ENCODE measurements at regions not wholly inside any gene's neighbourhood (a gene's known extent, or its start where the extent isn't known, plus 50 kb on each side); places are given as distances from the start of the nearest gene placed in this dataset.

GRCh38 chr1:199122085-199122484 is 483.2 kb downstream of the PTPRC start:
- no peak for ATAC-seq (replicated peaks; ENCODE audit: extremely low read depth, poor library complexity, severe bottlenecking)
- no peak overlapping the region for H3K27ac Mint-ChIP-seq (ENCODE audit: low read depth)
- H3K4me1 Mint-ChIP-seq, result no peaks in the 10 kb centered on the region
- H3K4me3 Mint-ChIP-seq, result no peak overlapping the region
- no peak for DNase-seq (ENCODE audit: low spot score in 2 of 2)
- no peaks in the 10 kb centered on the region for H3K9me3 Mint-ChIP-seq
- no peaks in the 10 kb centered on the region for H3K27me3 Mint-ChIP-seq
- no peaks in the 10 kb centered on the region for H3K36me3 Mint-ChIP-seq (ENCODE audit: insufficient read depth)

GRCh38 chr1:199122532-199123311 is 483.9 kb downstream of the PTPRC start:
- no peaks in the 10 kb centered on the region for H3K4me1 Mint-ChIP-seq
- DNase-seq (ENCODE audit: low spot score in 2 of 2) (no peak), ATAC-seq (replicated peaks; ENCODE audit: extremely low read depth, poor library complexity, severe bottlenecking) (no peak)

DNA sequence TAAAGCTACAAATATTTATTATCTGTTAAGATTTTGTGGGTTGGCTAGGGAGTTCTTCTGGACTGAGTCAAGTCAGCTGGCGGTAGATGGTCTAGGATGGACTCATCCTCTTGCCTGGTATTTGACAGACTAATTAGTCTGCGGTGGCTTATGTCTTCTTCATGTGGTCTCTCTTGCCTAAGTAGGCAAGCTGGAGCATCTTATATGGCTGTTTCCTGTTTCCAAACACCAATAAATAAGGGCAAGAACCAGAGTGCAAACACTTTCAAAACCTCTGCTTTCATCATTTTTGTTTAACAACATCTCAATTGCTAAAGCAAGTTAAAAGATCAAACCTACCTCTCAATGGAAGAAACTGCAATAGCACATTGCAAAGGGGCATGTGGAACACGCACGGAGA is 484.8 kb downstream of the PTPRC start:
- Mint-ChIP-seq H3K36me3 (ENCODE audit: insufficient read depth) (no peaks in the 10 kb centered on the region), H3K27ac (ENCODE audit: low read depth) (no peak overlapping the region), H3K4me3 (no peak overlapping the region), H3K9me3 (no peaks in the 10 kb centered on the region), H3K27me3 (no peaks in the 10 kb centered on the region), H3K4me1 (no peaks in the 10 kb centered on the region)
- DNase-seq (ENCODE audit: low spot score in 2 of 2), result no peak
- no peak for ATAC-seq (replicated peaks; ENCODE audit: extremely low read depth, poor library complexity, severe bottlenecking)

More at GRCh38 chr1:199122532-199123311, 483.9 kb downstream of the PTPRC start:
- Mint-ChIP-seq H3K4me3 (no peak overlapping the region), H3K9me3 (no peaks in the 10 kb centered on the region), H3K27me3 (no peaks in the 10 kb centered on the region), H3K36me3 (ENCODE audit: insufficient read depth) (no peaks in the 10 kb centered on the region), H3K27ac (ENCODE audit: low read depth) (no peak overlapping the region)

- DNase-seq (ENCODE audit: low spot score in 2 of 2) (no peak), ATAC-seq (replicated peaks; ENCODE audit: extremely low read depth, poor library complexity, severe bottlenecking) (no peak)
- no peaks in the 10 kb centered on the region for H3K4me1 Mint-ChIP-seq
Measured at GRCh38 chr1:199124351-199124750, 485.5 kb downstream of the PTPRC start.

GRCh38 chr1:199129247-199129646 is 490.4 kb downstream of the PTPRC start:
- ATAC-seq (replicated peaks; ENCODE audit: extremely low read depth, poor library complexity, severe bottlenecking) (no peak), DNase-seq (ENCODE audit: low spot score in 2 of 2) (no peak)
- Mint-ChIP-seq H3K27me3 (no peaks in the 10 kb centered on the region), H3K27ac (ENCODE audit: low read depth) (no peak overlapping the region), H3K4me1 (no peaks in the 10 kb centered on the region), H3K9me3 (peaks cover 5% of the 10 kb centered on the region), H3K36me3 (ENCODE audit: insufficient read depth) (no peaks in the 10 kb centered on the region), H3K4me3 (no peak overlapping the region)

More at GRCh38 chr1:199124351-199124750, 485.5 kb downstream of the PTPRC start:
- Mint-ChIP-seq H3K36me3 (ENCODE audit: insufficient read depth) (no peaks in the 10 kb centered on the region), H3K27me3 (no peaks in the 10 kb centered on the region), H3K27ac (ENCODE audit: low read depth) (no peak overlapping the region), H3K4me3 (no peak overlapping the region), H3K9me3 (no peaks in the 10 kb centered on the region)

DNA sequence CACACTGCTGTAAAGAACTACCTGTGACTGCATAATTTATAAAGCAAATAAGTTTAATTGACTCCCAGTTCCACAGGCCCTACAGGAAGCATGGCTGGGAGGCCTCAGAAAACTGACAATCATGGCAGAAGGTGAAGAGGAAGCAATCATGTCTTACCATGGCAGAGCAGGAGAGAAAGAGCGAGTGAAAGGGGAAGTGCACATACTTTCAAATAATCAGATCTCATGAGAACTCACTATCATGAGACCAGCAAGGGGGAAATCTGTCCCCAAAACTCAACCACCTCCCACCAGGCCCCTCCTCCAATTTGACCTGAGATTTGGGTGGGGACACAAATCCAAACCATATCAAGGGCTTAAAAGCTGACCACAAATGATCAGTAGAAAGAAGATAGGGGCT is 493.2 kb downstream of the PTPRC start:
- Mint-ChIP-seq H3K9me3 (peaks cover 5% of the 10 kb centered on the region), H3K27me3 (no peaks in the 10 kb centered on the region), H3K4me3 (no peak overlapping the region), H3K27ac (ENCODE audit: low read depth) (no peak overlapping the region), H3K36me3 (ENCODE audit: insufficient read depth) (no peaks in the 10 kb centered on the region), H3K4me1 (no peaks in the 10 kb centered on the region)
- no peak for ATAC-seq (replicated peaks; ENCODE audit: extremely low read depth, poor library complexity, severe bottlenecking)
- no peak for DNase-seq (ENCODE audit: low spot score in 2 of 2)

DNA sequence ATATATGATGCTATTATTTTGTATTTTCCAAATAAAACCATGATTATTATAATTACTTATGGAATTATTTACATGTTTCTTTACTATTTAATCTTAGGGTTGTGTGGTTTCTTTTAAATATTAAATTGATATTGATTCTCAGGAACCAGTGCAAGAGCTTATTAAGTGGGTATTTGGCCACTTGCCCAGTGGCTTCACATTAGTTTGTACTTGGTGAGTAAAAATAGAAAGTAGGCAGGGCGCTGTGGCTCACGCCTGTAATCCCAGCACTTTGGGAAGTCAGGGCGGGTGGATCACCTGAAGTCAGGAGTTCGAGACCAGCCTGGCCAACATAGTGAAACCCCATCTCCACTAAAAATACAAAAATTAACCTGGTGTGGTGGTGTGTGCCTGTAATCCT is 497.1 kb downstream of the PTPRC start:
- H3K9me3 Mint-ChIP-seq, result peaks cover 5% of the 10 kb centered on the region
- peaks cover 5% of the 10 kb centered on the region for H3K4me1 Mint-ChIP-seq
- no peak overlapping the region for H3K27ac Mint-ChIP-seq (ENCODE audit: low read depth)
- H3K4me3 Mint-ChIP-seq, result no peak overlapping the region
- DNase-seq (ENCODE audit: low spot score in 2 of 2) (no peak), ATAC-seq (replicated peaks; ENCODE audit: extremely low read depth, poor library complexity, severe bottlenecking) (no peak)
- H3K27me3 Mint-ChIP-seq, result no peaks in the 10 kb centered on the region
- H3K36me3 Mint-ChIP-seq (ENCODE audit: insufficient read depth), result no peaks in the 10 kb centered on the region

DNA sequence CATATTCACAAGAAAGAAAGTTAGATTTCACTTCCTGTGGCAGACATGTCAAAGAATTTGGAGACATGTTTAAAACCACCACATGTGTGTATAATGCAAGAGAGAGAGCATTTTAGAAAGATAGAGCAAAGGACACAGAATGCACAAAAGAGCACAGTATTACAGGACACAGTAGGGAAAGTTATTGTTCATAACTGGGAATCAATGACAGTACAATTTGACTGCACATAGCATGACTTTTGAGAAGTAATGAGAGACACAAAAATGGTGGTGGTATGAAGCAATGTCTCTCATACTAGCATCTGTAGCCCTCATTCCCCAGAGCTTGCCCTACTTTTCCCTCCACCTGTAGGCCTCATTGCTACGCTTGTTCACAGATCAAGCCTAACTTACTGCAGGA is 499.2 kb downstream of the PTPRC start:
- Mint-ChIP-seq H3K4me3 (no peak overlapping the region), H3K27me3 (no peaks in the 10 kb centered on the region), H3K4me1 (peaks cover 5% of the 10 kb centered on the region), H3K36me3 (ENCODE audit: insufficient read depth) (no peaks in the 10 kb centered on the region), H3K9me3 (no peaks in the 10 kb centered on the region), H3K27ac (ENCODE audit: low read depth) (no peak overlapping the region)
- ATAC-seq (replicated peaks; ENCODE audit: extremely low read depth, poor library complexity, severe bottlenecking), result no peak
- no peak for DNase-seq (ENCODE audit: low spot score in 2 of 2)

DNA sequence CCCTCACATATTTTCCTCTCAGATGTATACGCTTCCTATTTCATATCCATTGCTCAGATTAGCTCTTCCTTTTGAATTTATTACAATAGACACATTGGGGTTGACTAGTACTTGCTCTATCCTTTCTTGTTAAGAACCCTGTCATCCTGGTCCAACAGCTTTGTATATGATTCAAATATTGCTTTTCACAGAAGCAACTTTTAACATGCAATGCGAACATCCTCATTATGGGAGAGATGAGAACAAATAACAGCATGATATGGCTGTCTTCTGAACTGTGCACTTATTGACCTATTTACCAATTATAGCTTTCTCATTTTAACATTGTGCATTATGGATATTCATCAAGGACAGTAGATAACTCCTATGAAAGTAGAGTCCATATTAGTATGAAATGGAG is 510.8 kb downstream of the PTPRC start:
- no peak overlapping the region for H3K4me3 Mint-ChIP-seq
- H3K27me3 Mint-ChIP-seq, result peaks cover 17% of the 10 kb centered on the region
- no peaks in the 10 kb centered on the region for H3K9me3 Mint-ChIP-seq
- no peak for DNase-seq (ENCODE audit: low spot score in 2 of 2)
- H3K36me3 Mint-ChIP-seq (ENCODE audit: insufficient read depth), result no peaks in the 10 kb centered on the region
- H3K4me1 Mint-ChIP-seq, result no peaks in the 10 kb centered on the region
- ATAC-seq (replicated peaks; ENCODE audit: extremely low read depth, poor library complexity, severe bottlenecking), result no peak
- H3K27ac Mint-ChIP-seq (ENCODE audit: low read depth), result no peak overlapping the region

- ATAC-seq (replicated peaks; ENCODE audit: extremely low read depth, poor library complexity, severe bottlenecking) (no peak), DNase-seq (ENCODE audit: low spot score in 2 of 2) (no peak)
- no peaks in the 10 kb centered on the region for H3K9me3 Mint-ChIP-seq
- H3K36me3 Mint-ChIP-seq (ENCODE audit: insufficient read depth), result no peaks in the 10 kb centered on the region
- H3K4me1 Mint-ChIP-seq, result no peaks in the 10 kb centered on the region
- H3K27ac Mint-ChIP-seq (ENCODE audit: low read depth), result no peak overlapping the region
- peaks cover 16% of the 10 kb centered on the region for H3K27me3 Mint-ChIP-seq
- H3K4me3 Mint-ChIP-seq, result no peak overlapping the region
Measured at GRCh38 chr1:199150756-199151155, 511.9 kb downstream of the PTPRC start.

GRCh38 chr1:199151634-199152425 is 513.0 kb downstream of the PTPRC start:
- Mint-ChIP-seq H3K4me1 (no peaks in the 10 kb centered on the region), H3K27ac (ENCODE audit: low read depth) (no peak overlapping the region)

GRCh38 chr1:199152676-199153075 is 513.8 kb downstream of the PTPRC start:
- Mint-ChIP-seq H3K4me1 (no peaks in the 10 kb centered on the region), H3K9me3 (no peaks in the 10 kb centered on the region), H3K27ac (ENCODE audit: low read depth) (no peak overlapping the region), H3K27me3 (no peaks in the 10 kb centered on the region), H3K36me3 (ENCODE audit: insufficient read depth) (no peaks in the 10 kb centered on the region), H3K4me3 (no peak overlapping the region)
- DNase-seq (ENCODE audit: low spot score in 2 of 2) (no peak), ATAC-seq (replicated peaks; ENCODE audit: extremely low read depth, poor library complexity, severe bottlenecking) (no peak)

More at GRCh38 chr1:199151634-199152425, 513.0 kb downstream of the PTPRC start:
- DNase-seq (ENCODE audit: low spot score in 2 of 2) (no peak), ATAC-seq (replicated peaks; ENCODE audit: extremely low read depth, poor library complexity, severe bottlenecking) (no peak)
- H3K4me3 Mint-ChIP-seq, result no peak overlapping the region
- peaks cover 5% of the 10 kb centered on the region for H3K27me3 Mint-ChIP-seq
- no peaks in the 10 kb centered on the region for H3K36me3 Mint-ChIP-seq (ENCODE audit: insufficient read depth)
- no peaks in the 10 kb centered on the region for H3K9me3 Mint-ChIP-seq
